HK-2 (cell line): ENCODE measurements at regions not wholly inside any gene's neighbourhood (a gene's known extent, or its start where the extent isn't known, plus 50 kb on each side); places are given as distances from the start of the nearest gene placed in this dataset.
"Not testable (repeated sequence)": the region's sequence is repeated elsewhere in the genome, so short reads cannot be mapped to it uniquely, and the experiment has no call there.

Experiments
- DNase-seq: peaks from one replicate; pipeline ENCODE4 v3.0.0-alpha.2; 2018; ENCODE audit not compliant: unreplicated experiment

GRCh38 chr3:168976969-168977368 is 686.5 kb downstream of the MECOM start:
- no peak for DNase-seq

GRCh38 chr3:168975576-168975975 is 687.9 kb downstream of the MECOM start:
- DNase-seq = no peak

- DNase-seq = no peak
Measured at GRCh38 chr3:168974617-168975403, 688.7 kb downstream of the MECOM start.

GRCh38 chr3:168973897-168974296 is 689.6 kb downstream of the MECOM start:
- no peak for DNase-seq

GRCh38 chr3:168973206-168973605 is 690.3 kb downstream of the MECOM start:
- DNase-seq = no peak

- no peak for DNase-seq
Measured at GRCh38 chr3:168968609-168969008, 694.9 kb downstream of the MECOM start.

GRCh38 chr3:168964736-168965135 is 698.8 kb downstream of the MECOM start:
- no peak for DNase-seq

- no peak for DNase-seq
Measured at GRCh38 chr3:168961271-168961670, 702.2 kb downstream of the MECOM start.

GRCh38 chr3:168959731-168960130 is 703.8 kb downstream of the MECOM start:
- no peak for DNase-seq

- no peak for DNase-seq
Measured at GRCh38 chr3:168958466-168958865, 705.0 kb downstream of the MECOM start.

GRCh38 chr3:168956076-168956475 is 707.4 kb downstream of the MECOM start:
- no peak for DNase-seq

- DNase-seq = no peak
Measured at GRCh38 chr3:168952551-168952950, 711.0 kb downstream of the MECOM start.

GRCh38 chr3:168951884-168952283 is 711.6 kb downstream of the MECOM start:
- DNase-seq = no peak

- no peak for DNase-seq
Measured at GRCh38 chr3:168951368-168951767, 712.1 kb downstream of the MECOM start.

GRCh38 chr3:168950622-168951021 is 712.9 kb downstream of the MECOM start:
- DNase-seq = no peak

GRCh38 chr3:168939651-168940238 is 723.8 kb downstream of the MECOM start:
- no peak for DNase-seq

- no peak for DNase-seq
Measured at GRCh38 chr3:168933614-168934013, 729.9 kb downstream of the MECOM start.

- DNase-seq = not testable (repeated sequence)
Measured at GRCh38 chr3:168929997-168930396, 733.5 kb downstream of the MECOM start.

GRCh38 chr3:168926426-168926825 is 737.1 kb downstream of the MECOM start:
- DNase-seq = no peak

- no peak for DNase-seq
Measured at GRCh38 chr3:168925568-168925967, 737.9 kb downstream of the MECOM start.

- no peak for DNase-seq
Measured at GRCh38 chr3:168914662-168915061, 748.9 kb downstream of the MECOM start.

- DNase-seq = no peak
Measured at GRCh38 chr3:168909260-168909659, 754.3 kb downstream of the MECOM start.

GRCh38 chr3:168895419-168895818 is 768.1 kb downstream of the MECOM start:
- DNase-seq = no peak

GRCh38 chr3:168894214-168894613 is 769.3 kb downstream of the MECOM start:
- no peak for DNase-seq
